ENCODE measurements at regions not wholly inside any gene's neighbourhood (a gene's known extent, or its start where the extent isn't known, plus 50 kb on each side); places are given as distances from the start of the nearest gene placed in this dataset.

DNA sequence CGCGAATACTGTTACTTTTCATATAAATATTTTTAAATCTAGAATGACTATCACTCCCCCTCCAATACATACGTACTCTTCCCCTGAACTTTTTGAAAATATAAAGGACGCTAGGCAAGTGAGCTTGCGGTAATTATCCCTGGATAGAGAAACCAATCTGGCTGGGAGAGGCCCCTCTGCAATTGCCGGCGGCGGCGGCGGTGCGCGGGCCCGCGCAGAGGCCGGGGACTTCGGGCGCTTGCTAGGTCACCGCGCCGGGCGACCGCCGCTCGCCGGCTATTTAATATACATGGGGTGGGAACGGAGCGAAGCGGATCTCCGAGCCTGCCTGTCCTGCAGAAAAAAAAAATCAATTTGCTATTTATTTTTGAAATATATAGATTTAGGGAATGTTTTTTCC is 416.3 kb upstream of the ESRRG start:
- ATAC-seq (no peak), DNase-seq (no peak)
- H3K36me3 ChIP-seq = no peaks in the 10 kb centered on the region
- intact Hi-C loops (cut with DNase I) = no loop called here
- no peaks in the 10 kb centered on the region for H3K9me3 ChIP-seq
- H3K27ac ChIP-seq = no peak overlapping the region
- H3K4me1 ChIP-seq = peaks cover 7% of the 10 kb centered on the region
- H3K4me3 ChIP-seq = no peak overlapping the region
- H3K27me3 ChIP-seq (ENCODE audit: low read depth) = peaks cover 59% of the 10 kb centered on the region
- TF ChIP-seq CTCF (IDR thresholded peaks at IDR 0.05) = no peak

DNA sequence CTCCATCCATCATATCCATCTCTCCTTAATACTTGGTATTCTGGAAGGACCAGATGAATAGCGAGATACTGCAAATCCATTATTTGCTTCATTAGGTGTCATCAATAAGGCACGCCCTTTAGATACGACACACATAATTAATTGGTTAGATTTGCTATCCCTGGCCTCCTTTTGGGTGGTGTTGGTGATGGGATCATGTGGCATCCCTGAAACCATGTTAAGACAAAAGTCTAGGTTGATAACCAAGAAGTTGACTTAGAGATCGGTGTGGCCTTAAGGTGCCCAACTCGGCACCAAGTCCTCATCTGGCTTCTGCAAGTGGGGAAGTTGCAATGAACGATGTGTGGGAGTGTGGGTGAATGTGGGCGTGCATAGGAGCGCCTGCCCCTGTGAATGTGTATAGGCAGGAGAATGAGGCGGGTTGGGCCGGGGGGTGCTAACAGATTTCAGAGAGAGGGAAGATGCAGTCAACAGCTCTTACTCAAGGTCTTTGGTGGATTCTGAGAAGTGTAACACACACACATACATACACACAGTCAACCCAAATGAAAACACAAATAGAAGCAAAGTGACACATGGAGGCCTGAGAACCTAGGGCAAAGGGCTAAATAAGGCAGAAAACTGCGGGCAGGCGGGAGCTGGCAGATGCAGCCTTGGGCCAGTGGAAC is 415.7 kb upstream of the ESRRG start:
- Histone ChIP-seq H3K4me1 (peaks cover 7% of the 10 kb centered on the region), H3K36me3 (no peaks in the 10 kb centered on the region), H3K27ac (no peak overlapping the region), H3K27me3 (ENCODE audit: low read depth) (peaks cover 65% of the 10 kb centered on the region), H3K9me3 (no peaks in the 10 kb centered on the region), H3K4me3 (no peak overlapping the region)
- intact Hi-C loops (cut with DNase I) = no loop called here
- ATAC-seq = no peak
- no peak for TF ChIP-seq CTCF (IDR thresholded peaks at IDR 0.05)
- DNase-seq = no peak

DNA sequence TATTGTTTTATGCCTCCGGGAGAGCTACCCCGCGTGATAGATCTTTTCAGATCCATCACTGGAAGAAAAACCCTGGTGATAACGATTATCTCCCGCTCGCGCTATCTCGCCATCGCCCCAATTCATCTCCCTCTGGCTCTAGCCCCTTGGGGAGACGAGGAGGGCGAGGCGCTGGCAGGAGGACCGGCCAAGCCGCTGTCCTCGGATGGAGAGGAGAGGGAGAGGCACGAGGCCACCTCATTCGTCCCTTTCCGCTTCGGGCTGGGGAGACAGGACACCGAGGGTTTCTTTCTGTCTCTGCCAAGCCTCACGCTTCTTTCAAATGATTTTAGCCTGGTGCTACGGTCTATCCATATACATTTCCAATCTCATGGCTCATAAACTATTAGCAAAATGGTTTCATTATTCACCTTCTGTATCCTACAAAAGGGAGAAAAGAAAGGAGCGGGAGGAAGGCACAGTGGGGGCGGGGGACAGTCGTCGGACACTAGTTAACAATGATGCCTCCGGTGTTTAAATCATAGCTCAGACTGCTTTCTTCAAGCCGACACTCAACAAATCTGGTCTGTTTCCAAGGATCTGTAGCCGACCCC is 415.0 kb upstream of the ESRRG start:
- Histone ChIP-seq H3K27ac (no peak overlapping the region), H3K36me3 (no peaks in the 10 kb centered on the region), H3K4me3 (no peak overlapping the region), H3K4me1 (peaks cover 7% of the 10 kb centered on the region), H3K9me3 (no peaks in the 10 kb centered on the region), H3K27me3 (ENCODE audit: low read depth) (peaks cover 69% of the 10 kb centered on the region)
- ATAC-seq (no peak), DNase-seq (no peak)
- intact Hi-C loops (cut with DNase I) = no loop called here
- TF ChIP-seq CTCF (IDR thresholded peaks at IDR 0.05) = no peak

- peaks cover 7% of the 10 kb centered on the region for H3K4me1 ChIP-seq
- intact Hi-C loops (cut with DNase I) = no loop called here
- peak; percentile 10 to 39 for ATAC-seq
- H3K9me3 ChIP-seq = no peaks in the 10 kb centered on the region
- H3K27ac ChIP-seq = no peak overlapping the region
- H3K36me3 ChIP-seq = no peaks in the 10 kb centered on the region
- TF ChIP-seq CTCF (IDR thresholded peaks at IDR 0.05) = no peak
- peaks cover 76% of the 10 kb centered on the region for H3K27me3 ChIP-seq (ENCODE audit: low read depth)
- no peak for DNase-seq
- H3K4me3 ChIP-seq = peak overlapping the region; percentile 17
Observed at GRCh38 chr1:217137210-217137881, 414.1 kb upstream of the ESRRG start.

GRCh38 chr1:217136895-217137205 is 413.6 kb upstream of the ESRRG start:
- Histone ChIP-seq H3K4me3 (no peak overlapping the region), H3K4me1 (peaks cover 7% of the 10 kb centered on the region)

More at GRCh38 chr1:217136895-217137205, 413.6 kb upstream of the ESRRG start:
- Histone ChIP-seq H3K9me3 (no peaks in the 10 kb centered on the region), H3K27me3 (ENCODE audit: low read depth) (peaks cover 76% of the 10 kb centered on the region), H3K36me3 (no peaks in the 10 kb centered on the region), H3K27ac (no peak overlapping the region)
- no peak for TF ChIP-seq CTCF (IDR thresholded peaks at IDR 0.05)
- intact Hi-C loops (cut with DNase I) = no loop called here
- ATAC-seq (no peak), DNase-seq (no peak)

All from lower lobe of right lung (tissue), 2 donors.